Body of pancreas (tissue), 4 donors: ENCODE measurements at regions not wholly inside any gene's neighbourhood (a gene's known extent, or its start where the extent isn't known, plus 50 kb on each side); places are given as distances from the start of the nearest gene placed in this dataset.

Experiments used
- CTCF ChIP-seq, 7 experiments: fragments of 450-650 bp in 4 of 7; fragments of 200-600 bp in 3 of 7; sonication (generic) in 3 of 7; IDR thresholded peaks; one replicate each; pipeline ENCODE4 v1.5.1; 2016 to 2019; ENCODE audit warnings: antibody characterized with exemption in 7 of 7
- POLR2A ChIP-seq, 3 donors: fragments of 450-650 bp; IDR thresholded peaks; one replicate each; pipeline ENCODE4 v1.6.1; 2016; ENCODE audit warnings: antibody characterized with exemption in 3 of 3, mild to moderate bottlenecking in 2 of 3

- TF ChIP-seq POLR2A (IDR thresholded peaks at IDR 0.05) (no peak), CTCF (IDR thresholded peaks at IDR 0.05) (no peak)
Observed at GRCh38 chr5:7012057-7012456, 298.8 kb downstream of the TENT4A start.
